GM12891 (cell line): ENCODE measurements at regions not wholly inside any gene's neighbourhood (a gene's known extent, or its start where the extent isn't known, plus 50 kb on each side); places are given as distances from the start of the nearest gene placed in this dataset.

ENCODE experiments used
- PAX5 ChIP-seq: IDR thresholded peaks from 2 replicates; pipeline ENCODE4 v1.6.1; 2011; ENCODE audit warnings: low read length, moderate library complexity, mild to moderate bottlenecking; ENCODE audit not compliant: insufficient read depth, severe bottlenecking
- POLR2AphosphoS5 ChIP-seq: IDR thresholded peaks from 2 replicates; pipeline ENCODE4 v1.6.1; 2011; ENCODE audit warnings: low read depth, low read length, control low read depth

DNA sequence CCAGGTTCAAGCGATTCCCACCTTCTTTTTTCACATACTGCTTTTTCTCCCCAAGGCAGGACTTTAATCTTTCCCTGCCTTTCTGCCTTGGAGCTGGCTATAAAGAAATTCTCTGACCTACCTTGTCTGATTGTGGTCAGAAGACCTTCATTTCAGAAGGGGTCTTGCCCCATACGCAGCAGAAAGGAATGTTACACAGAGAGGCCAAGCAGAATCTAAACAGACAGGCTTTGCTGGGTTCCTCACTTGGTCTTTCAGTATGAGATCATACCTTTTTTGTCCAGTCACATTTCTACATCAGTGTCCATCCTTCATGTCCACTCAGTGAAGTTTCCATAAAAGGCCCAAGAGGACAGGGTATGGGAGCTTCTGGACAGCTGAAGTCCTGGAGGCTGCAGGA, 108.3 kb upstream of the RBPJ start:
- TF ChIP-seq POLR2AphosphoS5 (no peak), PAX5 (no peak)
